IMR-90 (cell line): ENCODE measurements at regions not wholly inside any gene's neighbourhood (a gene's known extent, or its start where the extent isn't known, plus 50 kb on each side); places are given as distances from the start of the nearest gene placed in this dataset.

Experiments used
- FOS ChIP-seq: fragments of 150-350 bp; IDR thresholded peaks from 2 replicates; pipeline ENCODE4 v1.6.1; 2016; ENCODE audit warnings: low read depth, low read length
- MAZ ChIP-seq: IDR thresholded peaks from 2 replicates; pipeline ENCODE4 v1.6.1; 2012; ENCODE audit warnings: low read depth, mild to moderate bottlenecking, low read length, improper control_type of control experiment, moderate library complexity, borderline replicate concordance
- MXI1 ChIP-seq: IDR thresholded peaks from 2 replicates; pipeline ENCODE4 v1.6.1; 2012; ENCODE audit warnings: low read depth, mild to moderate bottlenecking, low read length, moderate library complexity, borderline replicate concordance
- POLR2A ChIP-seq: IDR thresholded peaks from 2 replicates; pipeline ENCODE4 v1.6.1; 2012; ENCODE audit warnings: mild to moderate bottlenecking, low read depth, low read length
- RCOR1 ChIP-seq: IDR thresholded peaks from 2 replicates; pipeline ENCODE4 v1.6.1; 2012; ENCODE audit warnings: mild to moderate bottlenecking, low read length, improper control_type of control experiment; ENCODE audit not compliant: insufficient replicate concordance
- RFX5 ChIP-seq: IDR thresholded peaks from 2 replicates; pipeline ENCODE4 v1.8.0; 2012; ENCODE audit warnings: low read depth, mild to moderate bottlenecking, low read length, moderate library complexity
- SMC3 ChIP-seq: fragments of 150-350 bp; IDR thresholded peaks from 2 replicates; pipeline ENCODE4 v1.6.1; 2016; ENCODE audit warnings: low read depth, mild to moderate bottlenecking, antibody characterized with exemption, low read length, moderate library complexity
- TF ChIP-seq, protein P1 (sequence below): conservative IDR thresholded peaks from 2 replicates; pipeline ENCODE4 v1.5.1; 2012; ENCODE audit warnings: mild to moderate bottlenecking, low read depth, low read length, improper control_type of control experiment
- TF ChIP-seq, protein P2 (sequence below): fragments of 150-350 bp; IDR thresholded peaks from 2 replicates; pipeline ENCODE4 v1.6.1; 2016; ENCODE audit warnings: low read depth, mild to moderate bottlenecking, low read length, moderate library complexity, borderline replicate concordance
- TF ChIP-seq, protein P3 (sequence below): fragments of 150-350 bp; IDR thresholded peaks from 2 replicates; pipeline ENCODE4 v1.6.1; 2017; ENCODE audit warnings: mild to moderate bottlenecking, antibody characterized with exemption, low read length, low read depth

DNA sequence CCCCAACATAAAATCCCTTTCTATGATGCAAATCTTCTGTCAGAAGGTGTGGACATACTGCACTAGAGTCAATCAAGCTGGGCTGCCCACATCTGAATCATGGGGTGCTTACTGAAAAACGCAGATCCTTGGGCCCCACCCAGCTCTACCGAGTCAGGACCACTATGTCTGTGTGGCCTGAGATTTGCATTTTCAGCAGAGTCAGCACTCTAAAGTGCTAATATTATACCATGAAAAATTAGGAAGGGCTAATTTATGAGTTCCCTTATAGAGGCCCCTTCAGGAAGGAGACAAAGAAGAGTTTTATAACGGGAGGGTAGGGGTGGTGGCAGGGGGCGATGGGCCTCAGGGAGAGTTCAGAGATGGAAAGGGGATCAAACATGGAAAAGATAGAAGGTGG, 163.3 kb upstream of the NABP1 start:
- TF ChIP-seq, protein P1, sequence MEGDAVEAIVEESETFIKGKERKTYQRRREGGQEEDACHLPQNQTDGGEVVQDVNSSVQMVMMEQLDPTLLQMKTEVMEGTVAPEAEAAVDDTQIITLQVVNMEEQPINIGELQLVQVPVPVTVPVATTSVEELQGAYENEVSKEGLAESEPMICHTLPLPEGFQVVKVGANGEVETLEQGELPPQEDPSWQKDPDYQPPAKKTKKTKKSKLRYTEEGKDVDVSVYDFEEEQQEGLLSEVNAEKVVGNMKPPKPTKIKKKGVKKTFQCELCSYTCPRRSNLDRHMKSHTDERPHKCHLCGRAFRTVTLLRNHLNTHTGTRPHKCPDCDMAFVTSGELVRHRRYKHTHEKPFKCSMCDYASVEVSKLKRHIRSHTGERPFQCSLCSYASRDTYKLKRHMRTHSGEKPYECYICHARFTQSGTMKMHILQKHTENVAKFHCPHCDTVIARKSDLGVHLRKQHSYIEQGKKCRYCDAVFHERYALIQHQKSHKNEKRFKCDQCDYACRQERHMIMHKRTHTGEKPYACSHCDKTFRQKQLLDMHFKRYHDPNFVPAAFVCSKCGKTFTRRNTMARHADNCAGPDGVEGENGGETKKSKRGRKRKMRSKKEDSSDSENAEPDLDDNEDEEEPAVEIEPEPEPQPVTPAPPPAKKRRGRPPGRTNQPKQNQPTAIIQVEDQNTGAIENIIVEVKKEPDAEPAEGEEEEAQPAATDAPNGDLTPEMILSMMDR, result no peak
- TF ChIP-seq POLR2A (no peak), RCOR1 (no peak), MXI1 (no peak), FOS (no peak), SMC3 (no peak), MAZ (no peak), RFX5 (no peak)
- TF ChIP-seq, protein P2, sequence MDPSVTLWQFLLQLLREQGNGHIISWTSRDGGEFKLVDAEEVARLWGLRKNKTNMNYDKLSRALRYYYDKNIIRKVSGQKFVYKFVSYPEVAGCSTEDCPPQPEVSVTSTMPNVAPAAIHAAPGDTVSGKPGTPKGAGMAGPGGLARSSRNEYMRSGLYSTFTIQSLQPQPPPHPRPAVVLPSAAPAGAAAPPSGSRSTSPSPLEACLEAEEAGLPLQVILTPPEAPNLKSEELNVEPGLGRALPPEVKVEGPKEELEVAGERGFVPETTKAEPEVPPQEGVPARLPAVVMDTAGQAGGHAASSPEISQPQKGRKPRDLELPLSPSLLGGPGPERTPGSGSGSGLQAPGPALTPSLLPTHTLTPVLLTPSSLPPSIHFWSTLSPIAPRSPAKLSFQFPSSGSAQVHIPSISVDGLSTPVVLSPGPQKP, result no peak
- TF ChIP-seq, protein P3, sequence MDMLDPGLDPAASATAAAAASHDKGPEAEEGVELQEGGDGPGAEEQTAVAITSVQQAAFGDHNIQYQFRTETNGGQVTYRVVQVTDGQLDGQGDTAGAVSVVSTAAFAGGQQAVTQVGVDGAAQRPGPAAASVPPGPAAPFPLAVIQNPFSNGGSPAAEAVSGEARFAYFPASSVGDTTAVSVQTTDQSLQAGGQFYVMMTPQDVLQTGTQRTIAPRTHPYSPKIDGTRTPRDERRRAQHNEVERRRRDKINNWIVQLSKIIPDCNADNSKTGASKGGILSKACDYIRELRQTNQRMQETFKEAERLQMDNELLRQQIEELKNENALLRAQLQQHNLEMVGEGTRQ, result no peak
